HG03432 (cell line): ENCODE measurements at regions not wholly inside any gene's neighbourhood (a gene's known extent, or its start where the extent isn't known, plus 50 kb on each side); places are given as distances from the start of the nearest gene placed in this dataset.
"Not testable (repeated sequence)": the region's sequence is repeated elsewhere in the genome, so short reads cannot be mapped to it uniquely, and the experiment has no call there.

ENCODE experiments used
- ATAC-seq: cut with Tn5 transposase; IDR thresholded peaks from one replicate; pipeline ENCODE4 v1.9.1; 2021; ENCODE audit warnings: mild to moderate bottlenecking, moderate library complexity; ENCODE audit not compliant: unreplicated experiment

DNA sequence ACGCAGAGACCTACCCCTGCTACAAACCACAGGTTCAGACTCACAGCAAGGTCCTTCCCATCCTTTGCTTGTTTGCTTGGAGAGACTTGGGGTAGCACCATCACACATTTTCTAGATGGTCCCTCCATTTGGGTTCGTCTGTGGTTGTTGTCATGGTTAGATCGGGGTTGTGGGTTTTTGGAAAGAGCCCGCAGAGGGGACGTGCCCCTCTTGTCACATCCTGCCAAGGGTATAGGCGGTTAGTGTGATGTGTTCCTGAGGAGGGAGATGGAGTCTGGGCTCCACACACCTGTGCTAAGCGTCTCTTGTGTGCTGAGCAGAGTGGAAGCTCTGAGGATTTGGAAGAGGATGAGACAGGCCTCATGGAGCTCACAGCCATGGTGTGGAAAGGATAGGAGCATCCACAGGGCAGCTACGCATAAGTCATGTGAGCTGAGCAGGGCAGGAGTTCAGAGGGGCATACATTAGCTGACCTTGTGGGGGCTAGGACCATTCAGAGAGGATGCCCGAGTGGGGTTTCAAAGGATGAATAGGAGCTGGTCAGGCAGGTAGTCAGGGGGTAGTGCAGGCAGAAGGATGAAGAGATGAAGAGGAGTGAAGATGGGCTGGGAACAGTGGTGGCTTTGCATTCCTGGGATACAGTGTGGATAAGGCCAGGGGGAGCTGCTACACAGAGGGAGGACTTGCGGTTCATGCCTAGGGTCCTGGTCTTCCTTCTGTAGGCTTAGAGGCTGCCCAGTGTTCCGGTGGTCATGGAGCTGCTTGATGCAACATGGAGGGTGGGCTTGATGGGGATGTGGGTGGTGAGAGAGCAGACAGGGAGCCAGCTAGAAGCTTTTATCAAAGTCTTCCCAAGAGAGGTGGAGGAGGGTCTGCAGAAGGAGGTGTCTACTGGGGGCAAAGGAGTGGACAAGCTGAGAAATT, 62.9 kb downstream of the ACKR3 start:
- ATAC-seq: no peak

DNA sequence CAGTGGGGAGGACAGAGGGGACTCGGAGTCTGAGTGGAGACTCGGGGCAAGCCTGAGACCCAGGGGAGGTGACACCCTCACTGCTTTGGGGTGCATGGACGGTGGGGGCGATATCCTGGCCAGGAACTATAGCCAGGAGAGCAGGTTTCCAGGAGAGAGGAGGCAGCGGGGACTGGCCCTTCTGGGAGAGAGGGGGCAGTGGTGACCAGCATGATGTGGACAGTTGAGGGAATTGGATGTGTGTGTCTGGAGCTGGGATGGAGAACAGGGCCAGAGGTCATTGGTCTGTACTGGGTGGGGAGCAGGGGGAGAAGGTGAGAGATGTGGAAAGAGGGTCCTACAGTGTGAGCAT, 63.6 kb downstream of the ACKR3 start:
- ATAC-seq: no peak

DNA sequence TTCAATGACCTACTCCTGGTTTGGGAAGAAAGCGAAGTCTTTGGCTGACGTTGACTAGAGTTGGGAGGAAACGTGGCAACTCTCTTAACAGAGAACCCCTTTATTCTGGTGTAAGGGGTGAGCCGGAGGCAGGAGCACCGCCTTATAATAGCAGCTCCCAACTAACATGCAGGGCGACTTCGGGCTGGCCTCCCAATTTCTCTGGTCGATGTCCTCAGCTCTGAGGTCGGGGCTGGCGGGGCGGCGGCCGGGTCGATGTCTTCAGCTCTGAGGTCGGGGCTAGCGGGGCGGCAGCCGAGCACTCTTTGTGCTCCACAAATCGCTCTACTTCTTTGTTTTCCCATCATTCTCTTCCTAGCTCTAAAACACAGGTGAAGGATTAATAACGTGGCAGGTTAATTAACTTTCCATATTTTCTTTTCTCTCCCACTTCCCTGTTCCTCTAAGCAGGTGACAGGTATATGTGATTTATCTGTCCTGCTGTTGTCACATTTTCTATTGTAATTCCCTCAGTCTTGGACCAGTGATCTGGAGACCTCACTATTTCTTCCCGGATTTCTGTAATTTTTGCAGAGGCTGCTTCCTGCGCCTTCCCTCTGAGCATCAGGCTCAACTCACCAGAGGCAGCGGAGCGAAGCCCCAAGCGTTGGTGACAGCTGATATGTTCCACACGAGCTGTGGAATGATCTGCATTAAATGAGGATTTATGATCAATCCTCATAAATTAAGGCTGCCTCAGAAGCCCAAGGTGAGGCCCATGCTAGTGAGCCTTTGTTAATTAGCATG, 64.3 kb downstream of the ACKR3 start:
- no peak for ATAC-seq

DNA sequence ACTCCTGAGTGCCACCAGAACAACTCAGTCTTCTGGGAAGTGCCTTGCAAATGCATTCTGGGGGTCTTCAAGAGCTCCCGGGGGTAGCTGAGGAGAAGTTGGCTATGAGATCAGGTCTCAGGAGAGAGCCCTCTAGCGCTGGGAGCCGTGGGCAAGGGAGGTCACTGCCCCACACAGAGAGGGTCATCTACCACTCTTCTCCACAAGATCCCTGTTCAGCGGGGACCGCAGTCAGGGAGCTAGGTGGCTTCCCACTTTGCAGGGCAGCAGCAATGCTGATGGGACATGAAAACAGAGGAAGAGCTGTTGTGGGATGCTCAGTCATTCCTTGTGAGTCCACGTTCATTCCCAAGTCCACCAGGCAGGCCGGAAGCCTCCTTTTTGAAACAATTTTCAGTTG, 66.6 kb downstream of the ACKR3 start:
- no peak for ATAC-seq

GRCh38 chr2:236636714-236637470, 67.3 kb downstream of the ACKR3 start:
- no peak for ATAC-seq

- no peak for ATAC-seq
Measured at GRCh38 chr2:236637686-236638569, 68.3 kb downstream of the ACKR3 start.

DNA sequence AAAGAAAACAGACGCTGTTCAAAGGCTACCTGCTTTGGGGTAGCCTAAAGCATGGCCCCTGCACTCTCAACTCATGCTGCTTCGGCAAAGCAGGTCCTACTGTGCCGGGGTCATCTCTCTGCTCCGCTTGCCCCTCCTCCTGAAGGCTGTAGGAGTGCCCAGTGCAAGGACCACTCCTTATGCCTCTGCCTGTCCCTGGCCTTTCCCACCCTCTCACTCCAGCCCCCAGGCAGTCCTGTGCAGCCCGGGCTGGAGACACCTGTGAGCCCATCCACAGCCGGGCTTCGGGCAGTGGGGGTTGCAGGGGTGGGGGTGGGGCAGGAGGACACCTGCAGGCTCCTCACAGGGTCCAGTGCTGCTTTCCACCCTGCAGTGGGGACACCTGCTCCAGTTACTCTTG, 69.1 kb downstream of the ACKR3 start:
- no peak for ATAC-seq

DNA sequence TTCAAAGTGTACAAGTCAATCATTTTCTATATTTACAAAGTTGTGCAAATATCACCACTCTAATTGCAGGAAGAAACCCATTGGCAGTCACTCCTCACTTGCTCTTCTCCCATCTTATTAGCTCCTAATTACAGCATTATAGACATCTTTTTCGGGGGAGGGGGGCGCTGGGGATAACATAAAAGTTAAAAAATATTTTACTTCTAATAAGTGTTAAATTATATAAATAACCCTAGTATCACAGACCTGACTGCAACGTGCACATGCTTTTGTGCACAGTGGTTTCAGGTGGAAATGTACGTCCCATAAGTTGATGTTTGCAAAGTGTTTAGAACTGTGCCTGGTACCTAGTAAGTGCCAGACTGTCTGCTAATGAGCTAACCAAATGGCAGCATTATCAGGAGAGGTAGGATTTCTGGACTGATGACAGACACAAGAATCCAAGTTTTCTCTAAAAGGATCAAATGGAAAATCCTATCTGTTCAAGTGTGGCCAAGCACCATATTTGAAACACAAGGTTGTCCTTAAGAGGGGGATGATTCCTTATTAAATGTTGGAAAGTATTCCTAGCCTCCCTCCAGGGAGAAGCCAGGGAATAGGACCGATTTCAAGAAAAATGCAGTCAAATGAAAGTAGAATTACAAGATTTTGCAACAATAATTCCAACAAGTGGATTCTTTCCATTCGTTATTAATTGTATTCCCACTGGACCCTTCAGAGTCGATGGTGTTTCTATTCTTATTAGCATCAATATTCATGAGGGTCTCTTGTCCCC, 70.0 kb downstream of the ACKR3 start:
- ATAC-seq: no peak

GRCh38 chr2:236641051-236641726, 71.6 kb downstream of the ACKR3 start:
- ATAC-seq: no peak

GRCh38 chr2:236642125-236642524, 72.5 kb downstream of the ACKR3 start:
- ATAC-seq: no peak

DNA sequence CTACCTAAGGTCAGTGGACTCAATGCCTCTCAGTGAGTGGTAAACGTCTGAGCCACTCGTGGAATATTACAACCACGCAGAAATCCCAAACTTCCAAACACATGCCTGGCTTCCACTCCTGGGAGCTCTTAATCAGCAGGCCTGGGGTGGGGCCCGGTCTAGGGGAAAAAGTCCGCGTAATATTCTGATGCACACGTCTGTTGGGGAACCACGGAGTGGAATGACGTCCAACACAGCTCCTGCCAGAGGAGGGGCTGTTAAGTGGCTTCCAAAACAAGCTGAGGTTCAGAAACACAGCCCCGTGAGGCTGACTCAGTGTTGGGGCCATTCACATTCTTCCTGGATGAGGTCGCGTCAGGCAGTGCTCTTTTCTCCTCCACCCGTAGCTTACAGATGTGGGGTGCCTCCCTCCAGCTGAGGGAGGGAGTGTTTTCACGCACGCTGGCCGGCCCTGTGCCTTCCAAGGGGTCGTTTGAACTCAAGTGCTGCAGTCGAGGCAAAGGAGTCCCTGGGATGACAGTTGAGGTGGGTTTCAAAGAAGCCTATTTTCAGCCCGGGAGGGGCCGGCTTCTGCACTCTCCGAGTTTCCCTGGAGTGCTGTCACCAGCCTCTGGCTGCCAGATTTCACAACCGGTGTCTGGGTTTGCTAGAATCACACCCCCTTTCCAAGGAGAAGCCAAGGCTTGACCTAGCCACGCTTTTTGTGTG, 73.1 kb downstream of the ACKR3 start:
- no peak for ATAC-seq

DNA sequence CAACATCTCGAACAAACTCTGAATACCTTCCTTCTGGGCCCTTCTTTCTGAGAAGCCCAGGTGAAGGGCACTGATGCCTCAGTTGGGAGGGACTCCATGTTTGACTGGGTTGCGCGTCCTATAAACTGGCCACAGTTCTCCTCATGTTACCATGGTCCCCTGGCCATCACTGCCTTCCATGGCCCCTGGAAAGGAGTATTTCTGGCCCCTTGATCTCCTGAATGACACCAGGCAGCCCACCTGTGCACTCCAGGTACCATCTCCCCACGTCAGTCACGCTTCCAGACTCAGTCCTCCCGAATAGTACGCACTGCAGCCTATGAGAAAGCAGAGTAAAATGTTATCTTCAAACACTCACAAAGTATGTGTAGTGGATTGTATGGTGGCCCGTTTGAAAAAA, 73.9 kb downstream of the ACKR3 start:
- ATAC-seq: no peak

GRCh38 chr2:236644067-236644466, 74.4 kb downstream of the ACKR3 start:
- ATAC-seq: no peak

- ATAC-seq: no peak
Measured at GRCh38 chr2:236644502-236644911, 74.9 kb downstream of the ACKR3 start.

GRCh38 chr2:236645141-236645540, 75.5 kb downstream of the ACKR3 start:
- not testable (repeated sequence) for ATAC-seq

DNA sequence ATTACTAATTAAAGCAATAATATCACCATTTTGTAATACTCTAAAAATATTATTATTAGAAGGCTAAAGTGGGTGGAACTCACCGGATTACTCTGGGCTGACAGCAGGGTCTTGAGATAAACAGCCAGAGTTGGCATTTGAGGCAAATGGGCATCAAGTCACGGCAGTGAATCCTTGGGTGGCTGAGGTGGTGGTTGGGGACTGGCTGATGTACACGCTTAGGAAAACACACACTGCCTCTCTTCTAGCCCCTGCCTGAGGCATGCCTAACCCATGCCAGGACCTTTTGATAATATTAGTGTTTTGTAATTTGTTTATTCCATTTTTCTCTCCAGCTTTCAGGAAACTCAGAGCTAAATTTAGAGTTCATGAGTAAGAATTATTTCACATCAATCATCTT, 76.8 kb downstream of the ACKR3 start:
- ATAC-seq: no peak

GRCh38 chr2:236646871-236647270, 77.2 kb downstream of the ACKR3 start:
- no peak for ATAC-seq

DNA sequence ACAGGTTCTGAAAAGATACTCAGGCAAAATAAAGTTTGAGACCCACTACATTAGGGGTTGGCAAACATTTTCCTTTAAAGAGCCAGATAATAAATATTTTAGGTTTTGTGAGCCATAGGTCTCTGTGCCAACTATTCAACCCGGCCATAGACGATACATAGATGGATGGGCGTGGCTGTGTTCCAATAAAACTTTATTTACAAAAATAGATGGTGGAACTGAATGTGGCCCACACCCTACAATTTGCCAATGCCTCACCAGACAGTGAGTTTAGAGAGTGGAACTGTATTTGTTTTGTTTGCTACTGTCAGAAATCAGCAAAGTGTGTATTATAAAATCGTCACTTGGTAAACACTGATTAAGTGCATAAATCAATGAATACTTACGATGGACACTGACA, 78.0 kb downstream of the ACKR3 start:
- ATAC-seq: no peak
